Cardiac muscle cell (in vitro differentiated cells and primary cell): ENCODE measurements at regions not wholly inside any gene's neighbourhood (a gene's known extent, or its start where the extent isn't known, plus 50 kb on each side); places are given as distances from the start of the nearest gene placed in this dataset.
A peak's percentile ranks its signal among the peaks of the same experiment; 100 is the strongest.
"Not testable (repeated sequence)": the region's sequence is repeated elsewhere in the genome, so short reads cannot be mapped to it uniquely, and the experiment has no call there.

ENCODE experiments used
- DNase-seq, 2 donors: peaks; one replicate each; pipeline versions ENCODE4 v3.0.0 to v3.0.0-alpha.2; 2010 to 2017; ENCODE audit warnings: low read depth in 1 of 2, low spot score in 1 of 2
- H3K27ac ChIP-seq: fragments of 200-600 bp; sonication (generic); 2 replicates; pipeline ENCODE4 v1.5.1; 2016
- H3K27me3 ChIP-seq: fragments of 200-600 bp; sonication (generic); 2 replicates; pipeline ENCODE4 v1.6.0; 2016; ENCODE audit warnings: control low read depth
- H3K36me3 ChIP-seq: fragments of 200-600 bp; sonication (generic); 2 replicates; pipeline ENCODE4 v1.5.1; 2016; ENCODE audit warnings: control low read depth
- H3K4me1 ChIP-seq: fragments of 200-600 bp; sonication (generic); 2 replicates; pipeline ENCODE4 v1.8.1; 2017; ENCODE audit warnings: low read depth, mild to moderate bottlenecking, mixed run types
- H3K4me3 ChIP-seq: fragments of 200-600 bp; sonication (generic); 2 replicates; pipeline ENCODE4 v1.5.1; 2016; ENCODE audit warnings: mild to moderate bottlenecking
- H3K9me3 ChIP-seq: fragments of 200-600 bp; sonication (generic); 2 replicates; pipeline ENCODE4 v1.5.1; 2017; ENCODE audit warnings: low read depth, mild to moderate bottlenecking, control low read depth
- CTCF ChIP-seq: IDR thresholded peaks from 2 replicates; pipeline ENCODE4 v1.5.1; 2012; ENCODE audit warnings: low read depth, mild to moderate bottlenecking, low read length

GRCh38 chr1:72397786-72398185, 115.4 kb upstream of the NEGR1 start:
- H3K9me3 ChIP-seq: no peaks in the 10 kb centered on the region
- peak in 1 of 2 donors; percentile 84 for DNase-seq
- H3K4me3 ChIP-seq: no peak overlapping the region
- TF ChIP-seq CTCF: no peak
- H3K36me3 ChIP-seq: no peaks in the 10 kb centered on the region
- H3K27me3 ChIP-seq: no peaks in the 10 kb centered on the region
- no peaks in the 10 kb centered on the region for H3K4me1 ChIP-seq
- no peak overlapping the region for H3K27ac ChIP-seq

- H3K4me1 ChIP-seq: no peaks in the 10 kb centered on the region
- H3K9me3 ChIP-seq: no peaks in the 10 kb centered on the region
- no peak overlapping the region for H3K4me3 ChIP-seq
- no peaks in the 10 kb centered on the region for H3K36me3 ChIP-seq
- DNase-seq: no peak
- TF ChIP-seq CTCF: no peak
- H3K27ac ChIP-seq: no peak overlapping the region
- no peaks in the 10 kb centered on the region for H3K27me3 ChIP-seq
These were observed 112.1 kb upstream of the NEGR1 start for GRCh38 chr1:72394457-72394856.

GRCh38 chr1:72379072-72379471, 96.7 kb upstream of the NEGR1 start:
- Histone ChIP-seq H3K4me3 (no peak overlapping the region), H3K27me3 (no peaks in the 10 kb centered on the region), H3K4me1 (no peaks in the 10 kb centered on the region), H3K27ac (no peak overlapping the region), H3K9me3 (no peaks in the 10 kb centered on the region), H3K36me3 (no peaks in the 10 kb centered on the region)
- TF ChIP-seq CTCF: no peak
- DNase-seq: no peak

GRCh38 chr1:72375226-72375625, 92.9 kb upstream of the NEGR1 start:
- Histone ChIP-seq H3K4me1 (no peaks in the 10 kb centered on the region), H3K4me3 (no peak overlapping the region), H3K9me3 (no peaks in the 10 kb centered on the region), H3K27me3 (no peaks in the 10 kb centered on the region), H3K36me3 (no peaks in the 10 kb centered on the region), H3K27ac (no peak overlapping the region)
- DNase-seq: no peak
- no peak for TF ChIP-seq CTCF

- Histone ChIP-seq H3K9me3 (no peaks in the 10 kb centered on the region), H3K27me3 (no peaks in the 10 kb centered on the region), H3K36me3 (no peaks in the 10 kb centered on the region), H3K27ac (no peak overlapping the region), H3K4me1 (no peaks in the 10 kb centered on the region), H3K4me3 (no peak overlapping the region)
- TF ChIP-seq CTCF: no peak
- DNase-seq: no peak
These were observed 89.1 kb upstream of the NEGR1 start for GRCh38 chr1:72371259-72372035.

- not testable (repeated sequence) for H3K9me3 ChIP-seq, H3K36me3 ChIP-seq, H3K27me3 ChIP-seq, H3K4me1 ChIP-seq, H3K27ac ChIP-seq, H3K4me3 ChIP-seq, DNase-seq
These were observed 88.5 kb upstream of the NEGR1 start for GRCh38 chr1:72370836-72371235.
